Chondrocyte (in vitro differentiated cells): ENCODE measurements at regions not wholly inside any gene's neighbourhood (a gene's known extent, or its start where the extent isn't known, plus 50 kb on each side); places are given as distances from the start of the nearest gene placed in this dataset.

Experiments used
- DNase-seq: peaks from one replicate; pipeline ENCODE4 v3.0.0; 2021; ENCODE audit warnings: mixed read lengths, low spot score
- H3K27ac Mint-ChIP-seq: one replicate; pipeline ENCODE4 v1.8.0; 2021; ENCODE audit warnings: mild to moderate bottlenecking, moderate library complexity, mixed read lengths; ENCODE audit not compliant: unreplicated experiment
- H3K27me3 Mint-ChIP-seq: 2 replicates; pipeline ENCODE4 v1.8.0; 2021; ENCODE audit warnings: low read depth, mixed read lengths
- H3K36me3 Mint-ChIP-seq: 2 replicates; pipeline ENCODE4 v1.8.0; 2021; ENCODE audit warnings: low read depth, mixed read lengths
- H3K4me1 Mint-ChIP-seq: 2 replicates; pipeline ENCODE4 v1.8.0; 2021; ENCODE audit warnings: low read depth, mild to moderate bottlenecking, mixed read lengths
- H3K4me3 Mint-ChIP-seq: one replicate; pipeline ENCODE4 v1.8.0; 2021; ENCODE audit warnings: mild to moderate bottlenecking, moderate library complexity, mixed read lengths; ENCODE audit not compliant: unreplicated experiment
- H3K9me3 Mint-ChIP-seq: 2 replicates; pipeline ENCODE4 v1.8.0; 2021; ENCODE audit warnings: low read depth, mixed read lengths
- TF ChIP-seq, protein P1 (sequence below): fragments of 200-600 bp; sonication (generic); IDR thresholded peaks from 2 replicates; pipeline ENCODE4 v1.5.0; 2021; ENCODE audit warnings: antibody characterized with exemption, mild to moderate bottlenecking, moderate library complexity

DNA sequence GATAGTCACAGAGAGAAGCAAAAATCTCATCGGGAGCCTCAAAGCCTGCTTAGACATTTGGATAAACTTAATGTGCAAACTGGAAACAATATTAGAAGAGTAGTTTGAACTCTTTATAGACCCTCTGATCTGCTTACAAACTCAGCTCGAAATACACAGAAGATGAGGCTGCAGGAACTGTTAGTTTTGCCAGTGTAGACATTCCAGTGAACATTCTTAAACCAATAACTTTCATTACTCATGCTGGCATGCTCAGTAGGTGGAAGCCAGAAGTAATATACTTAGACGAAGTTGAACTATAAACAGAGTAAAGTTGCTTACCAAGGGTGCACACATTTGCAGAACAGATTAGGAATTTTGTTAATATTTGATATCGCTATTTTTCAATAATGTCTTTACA, 303.5 kb downstream of the ANKRD50 start:
- TF ChIP-seq, protein P1, sequence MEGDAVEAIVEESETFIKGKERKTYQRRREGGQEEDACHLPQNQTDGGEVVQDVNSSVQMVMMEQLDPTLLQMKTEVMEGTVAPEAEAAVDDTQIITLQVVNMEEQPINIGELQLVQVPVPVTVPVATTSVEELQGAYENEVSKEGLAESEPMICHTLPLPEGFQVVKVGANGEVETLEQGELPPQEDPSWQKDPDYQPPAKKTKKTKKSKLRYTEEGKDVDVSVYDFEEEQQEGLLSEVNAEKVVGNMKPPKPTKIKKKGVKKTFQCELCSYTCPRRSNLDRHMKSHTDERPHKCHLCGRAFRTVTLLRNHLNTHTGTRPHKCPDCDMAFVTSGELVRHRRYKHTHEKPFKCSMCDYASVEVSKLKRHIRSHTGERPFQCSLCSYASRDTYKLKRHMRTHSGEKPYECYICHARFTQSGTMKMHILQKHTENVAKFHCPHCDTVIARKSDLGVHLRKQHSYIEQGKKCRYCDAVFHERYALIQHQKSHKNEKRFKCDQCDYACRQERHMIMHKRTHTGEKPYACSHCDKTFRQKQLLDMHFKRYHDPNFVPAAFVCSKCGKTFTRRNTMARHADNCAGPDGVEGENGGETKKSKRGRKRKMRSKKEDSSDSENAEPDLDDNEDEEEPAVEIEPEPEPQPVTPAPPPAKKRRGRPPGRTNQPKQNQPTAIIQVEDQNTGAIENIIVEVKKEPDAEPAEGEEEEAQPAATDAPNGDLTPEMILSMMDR = no peak
- peaks cover 19% of the 10 kb centered on the region for H3K4me1 Mint-ChIP-seq
- peaks cover 6% of the 10 kb centered on the region for H3K9me3 Mint-ChIP-seq
- H3K27ac Mint-ChIP-seq = peak overlapping the region; percentile 22
- H3K36me3 Mint-ChIP-seq = peaks cover 5% of the 10 kb centered on the region
- no peak overlapping the region for H3K4me3 Mint-ChIP-seq
- no peaks in the 10 kb centered on the region for H3K27me3 Mint-ChIP-seq
- no peak for DNase-seq

DNA sequence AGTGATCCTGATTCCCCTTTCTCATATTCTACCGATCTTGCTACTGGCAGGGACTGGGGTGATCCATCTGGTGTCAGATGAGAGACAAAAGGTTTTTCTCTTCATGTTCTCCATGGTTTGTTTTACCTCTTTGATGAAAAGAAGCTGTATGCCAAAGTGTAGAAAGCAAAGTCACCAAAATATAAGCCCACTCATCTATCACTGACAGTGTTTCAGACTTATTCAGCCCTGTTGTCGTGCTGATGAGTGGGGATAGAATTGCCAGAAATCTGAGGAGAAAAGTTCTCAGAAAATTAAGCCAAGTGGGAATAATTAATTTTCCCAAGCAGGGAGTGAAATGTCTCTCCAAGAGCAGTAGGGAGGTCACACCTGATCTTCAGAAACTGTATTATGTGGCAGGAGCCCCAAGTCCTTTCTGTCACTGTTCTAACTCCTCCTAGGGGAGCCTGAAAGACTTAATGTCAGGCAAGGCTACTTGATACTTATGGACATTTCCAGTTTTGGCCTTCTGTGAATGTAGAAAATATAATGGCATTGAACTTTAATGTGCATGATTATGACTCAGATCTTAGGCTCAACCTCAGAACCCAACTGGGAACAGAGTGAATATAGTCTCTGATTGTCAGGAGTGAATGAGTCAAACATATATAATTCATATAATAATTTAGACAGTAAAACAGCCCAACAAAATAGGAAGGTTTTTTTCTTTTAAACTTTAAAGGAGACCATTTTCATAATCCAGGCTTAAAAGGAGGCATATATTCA, 298.1 kb downstream of the ANKRD50 start:
- H3K9me3 Mint-ChIP-seq = no peaks in the 10 kb centered on the region
- no peak for DNase-seq
- peak overlapping the region; percentile 93 for H3K27ac Mint-ChIP-seq
- H3K36me3 Mint-ChIP-seq = no peaks in the 10 kb centered on the region
- no peaks in the 10 kb centered on the region for H3K27me3 Mint-ChIP-seq
- peaks cover 37% of the 10 kb centered on the region for H3K4me1 Mint-ChIP-seq
- TF ChIP-seq, protein P1 = no peak
- no peak overlapping the region for H3K4me3 Mint-ChIP-seq

DNA sequence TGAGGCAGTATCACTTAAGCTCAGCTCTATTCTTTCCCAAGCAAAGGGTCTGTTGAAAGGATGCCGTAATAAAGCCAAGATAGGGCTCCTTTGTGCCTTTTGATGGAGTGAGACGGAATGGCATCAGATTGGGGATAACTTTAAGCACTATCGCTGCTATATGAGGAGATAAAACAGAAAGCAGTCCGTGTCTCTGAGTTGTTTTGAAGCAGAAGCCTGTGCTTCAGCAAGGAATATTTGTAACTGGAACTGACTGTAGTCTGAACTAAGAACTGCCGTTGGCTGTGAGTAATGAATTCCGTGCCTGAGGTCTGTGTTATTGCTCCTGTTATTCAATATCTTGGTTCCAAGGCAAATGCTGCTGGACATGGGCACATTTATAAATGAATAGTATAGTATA, 297.4 kb downstream of the ANKRD50 start:
- H3K4me3 Mint-ChIP-seq = peak overlapping the region; percentile 45
- H3K9me3 Mint-ChIP-seq = no peaks in the 10 kb centered on the region
- TF ChIP-seq, protein P1 = peak; percentile 5
- H3K4me1 Mint-ChIP-seq = peaks cover 34% of the 10 kb centered on the region
- no peak for DNase-seq
- no peaks in the 10 kb centered on the region for H3K36me3 Mint-ChIP-seq
- H3K27ac Mint-ChIP-seq = peak overlapping the region; percentile 93
- no peaks in the 10 kb centered on the region for H3K27me3 Mint-ChIP-seq

DNA sequence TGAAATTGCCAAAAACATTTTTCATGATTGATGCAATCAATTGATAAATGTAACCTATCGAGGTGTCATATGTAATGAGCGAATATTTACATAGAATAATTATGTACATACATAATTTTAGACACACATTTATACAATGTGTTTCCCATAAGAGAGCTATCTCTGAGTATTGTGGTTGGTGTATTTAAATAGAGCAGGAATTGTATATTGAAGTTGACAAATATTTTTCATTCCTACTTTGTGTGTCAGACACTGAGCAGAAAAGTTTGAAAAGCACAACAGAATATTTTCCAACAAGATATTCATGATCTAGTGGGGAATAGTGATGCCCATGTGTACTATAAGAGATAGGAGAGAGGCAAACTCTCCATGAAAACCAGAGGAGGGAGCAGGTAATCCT, 295.2 kb downstream of the ANKRD50 start:
- H3K27ac Mint-ChIP-seq = no peak overlapping the region
- no peaks in the 10 kb centered on the region for H3K27me3 Mint-ChIP-seq
- peaks cover 2% of the 10 kb centered on the region for H3K36me3 Mint-ChIP-seq
- H3K4me3 Mint-ChIP-seq = no peak overlapping the region
- TF ChIP-seq, protein P1 = no peak
- DNase-seq = no peak
- H3K9me3 Mint-ChIP-seq = peaks cover 2% of the 10 kb centered on the region
- peaks cover 46% of the 10 kb centered on the region for H3K4me1 Mint-ChIP-seq

DNA sequence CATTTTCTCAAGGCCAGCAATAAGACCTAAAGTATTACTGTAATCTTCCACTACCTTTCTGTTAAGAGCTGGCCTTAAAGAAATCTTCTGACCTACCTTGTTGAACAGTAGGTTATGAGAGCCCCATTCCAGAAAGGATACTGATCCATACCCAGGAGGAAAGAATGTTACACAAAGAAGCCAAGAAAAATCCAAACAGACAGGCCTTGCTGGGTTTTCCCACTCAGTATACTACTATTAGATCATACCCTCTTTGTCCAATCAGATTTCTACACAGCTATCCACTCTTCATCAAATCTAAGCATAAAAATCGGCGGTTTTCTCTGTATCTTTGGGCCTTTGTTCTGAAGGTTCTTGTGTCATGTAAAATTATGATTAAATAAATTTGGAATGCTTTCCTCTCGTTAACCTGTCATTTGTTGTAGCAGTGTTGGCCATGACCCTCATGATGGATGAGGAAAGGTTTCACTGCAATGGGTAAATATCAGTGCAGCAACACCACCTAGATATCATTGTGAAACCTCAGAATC, 292.3 kb downstream of the ANKRD50 start:
- Mint-ChIP-seq H3K9me3 (peaks cover 2% of the 10 kb centered on the region), H3K4me1 (peaks cover 40% of the 10 kb centered on the region), H3K4me3 (no peak overlapping the region), H3K27ac (no peak overlapping the region), H3K36me3 (peaks cover 2% of the 10 kb centered on the region), H3K27me3 (no peaks in the 10 kb centered on the region)
- TF ChIP-seq, protein P1 = no peak
- no peak for DNase-seq
